Activated T-cell treated with anti-CD3 and anti-CD28 coated beads for 4 hours (primary cell): ENCODE measurements at regions not wholly inside any gene's neighbourhood (a gene's known extent, or its start where the extent isn't known, plus 50 kb on each side); places are given as distances from the start of the nearest gene placed in this dataset.
"Not testable (repeated sequence)": the region's sequence is repeated elsewhere in the genome, so short reads cannot be mapped to it uniquely, and the experiment has no call there.

Experiments
- DNase-seq: peaks from one replicate; pipeline ENCODE4 v3.0.0-alpha.2; 2020

- DNase-seq, result no peak
These were observed 501.7 kb downstream of the UTRN start for GRCh38 chr6:144786825-144787224.

- DNase-seq, result no peak
These were observed 508.6 kb downstream of the UTRN start for GRCh38 chr6:144793744-144794143.

GRCh38 chr6:144795022-144795421 lies 509.9 kb downstream of the UTRN start:
- not testable (repeated sequence) for DNase-seq

GRCh38 chr6:144796070-144796469 lies 510.9 kb downstream of the UTRN start:
- DNase-seq, result no peak

- no peak for DNase-seq
These were observed 512.9 kb downstream of the UTRN start for GRCh38 chr6:144797881-144798589.

GRCh38 chr6:144804246-144804790 lies 519.2 kb downstream of the UTRN start:
- no peak for DNase-seq

- DNase-seq, result no peak
These were observed 519.9 kb downstream of the UTRN start for GRCh38 chr6:144805049-144805448.

- DNase-seq, result no peak
These were observed 521.1 kb downstream of the UTRN start for GRCh38 chr6:144806222-144806621.

- DNase-seq, result no peak
These were observed 524.0 kb downstream of the UTRN start for GRCh38 chr6:144809120-144809519.

GRCh38 chr6:144809969-144810368 lies 524.8 kb downstream of the UTRN start:
- no peak for DNase-seq

- no peak for DNase-seq
These were observed 526.0 kb downstream of the UTRN start for GRCh38 chr6:144811140-144811539.

- no peak for DNase-seq
These were observed 531.8 kb downstream of the UTRN start for GRCh38 chr6:144816936-144817335.

- DNase-seq, result no peak
These were observed 535.1 kb downstream of the UTRN start for GRCh38 chr6:144820270-144820669.

GRCh38 chr6:144823131-144823530 lies 538.0 kb downstream of the UTRN start:
- DNase-seq, result no peak

- DNase-seq, result no peak
These were observed 538.9 kb downstream of the UTRN start for GRCh38 chr6:144824018-144824417.

- DNase-seq, result no peak
These were observed 549.4 kb downstream of the UTRN start for GRCh38 chr6:144834426-144835038.

- DNase-seq, result no peak
These were observed 550.3 kb downstream of the UTRN start for GRCh38 chr6:144835322-144835973.

GRCh38 chr6:144840619-144841018 lies 555.5 kb downstream of the UTRN start:
- DNase-seq, result no peak

GRCh38 chr6:144843701-144844100 lies 558.6 kb downstream of the UTRN start:
- no peak for DNase-seq

GRCh38 chr6:144844596-144844995 lies 559.5 kb downstream of the UTRN start:
- no peak for DNase-seq

- DNase-seq, result no peak
These were observed 560.1 kb downstream of the UTRN start for GRCh38 chr6:144845186-144845585.

- DNase-seq, result no peak
These were observed 562.8 kb downstream of the UTRN start for GRCh38 chr6:144847916-144848315.

GRCh38 chr6:144849920-144850319 lies 564.8 kb downstream of the UTRN start:
- DNase-seq, result no peak

GRCh38 chr6:144853603-144854002 lies 568.5 kb downstream of the UTRN start:
- DNase-seq, result no peak
